RWPE2 (cell line): ENCODE measurements at regions not wholly inside any gene's neighbourhood (a gene's known extent, or its start where the extent isn't known, plus 50 kb on each side); places are given as distances from the start of the nearest gene placed in this dataset.
"Not testable (repeated sequence)": the region's sequence is repeated elsewhere in the genome, so short reads cannot be mapped to it uniquely, and the experiment has no call there.

ENCODE experiments used
- ATAC-seq: fragments of 200-7000 bp; cut with Tn5 transposase; 3 replicates; pipeline ENCODE4 v1.9.1; 2021; ENCODE audit warnings: low read depth
- DNase-seq: peaks from one replicate; pipeline ENCODE4 v3.0.0-alpha.2; 2020; ENCODE audit warnings: low spot score
- H3K27ac ChIP-seq: fragments of 450-650 bp; 2 replicates; pipeline ENCODE4 v1.5.1; 2017; ENCODE audit warnings: mild to moderate bottlenecking; ENCODE audit not compliant: poor library complexity, severe bottlenecking
- H3K27me3 ChIP-seq: fragments of 250-450 bp; sonication (Bioruptor Pico); 2 replicates; pipeline ENCODE4 v1.5.1; 2021; ENCODE audit warnings: mild to moderate bottlenecking, moderate library complexity; ENCODE audit not compliant: insufficient read depth, poor library complexity, severe bottlenecking
- H3K36me3 ChIP-seq: fragments of 250-450 bp; sonication (Bioruptor Pico); 2 replicates; pipeline ENCODE4 v1.5.1; 2020; ENCODE audit warnings: low read depth, mild to moderate bottlenecking, moderate library complexity
- H3K4me1 ChIP-seq: fragments of 250-450 bp; sonication (Bioruptor Pico); 2 replicates; pipeline ENCODE4 v1.5.1; 2021; ENCODE audit warnings: mild to moderate bottlenecking, moderate library complexity; ENCODE audit not compliant: insufficient read depth, poor library complexity, severe bottlenecking
- H3K4me3 ChIP-seq: fragments of 250-450 bp; sonication (Bioruptor Pico); 2 replicates; pipeline ENCODE4 v1.5.1; 2021; ENCODE audit warnings: mild to moderate bottlenecking, moderate library complexity; ENCODE audit not compliant: severe bottlenecking
- H3K9me3 ChIP-seq: fragments of 250-450 bp; sonication (Bioruptor Pico); 2 replicates; pipeline ENCODE4 v1.5.1; 2021; ENCODE audit warnings: mild to moderate bottlenecking, moderate library complexity; ENCODE audit not compliant: severe bottlenecking
- TF ChIP-seq, protein P1 (sequence below): fragments of 450-650 bp; IDR thresholded peaks from one replicate; pipeline ENCODE4 v1.5.1; 2017; ENCODE audit warnings: mild to moderate bottlenecking, moderate library complexity; ENCODE audit not compliant: poor library complexity, severe bottlenecking

DNA sequence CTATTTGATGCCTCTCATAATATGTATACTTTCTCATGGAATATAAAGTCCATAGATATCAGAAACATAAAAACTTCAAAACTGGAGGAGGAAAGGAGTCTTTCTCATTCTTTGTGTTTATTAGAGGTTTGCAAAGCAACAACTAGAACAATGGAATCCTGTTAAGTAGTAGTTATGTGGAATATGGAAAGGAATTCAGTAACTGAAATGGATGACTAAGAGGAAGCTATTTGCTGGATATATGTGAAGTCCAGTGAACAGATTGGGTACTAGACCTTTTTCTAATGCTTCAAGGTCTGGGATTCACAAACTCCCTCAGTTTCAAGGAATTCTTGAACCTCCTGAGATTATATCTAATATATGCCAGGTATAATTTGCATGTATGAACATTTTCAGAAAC is 353.6 kb upstream of the FANCL start:
- ATAC-seq, result no peak; the same call in 2 of the 3 replicates
- H3K36me3 ChIP-seq, result no peaks in the 10 kb centered on the region
- TF ChIP-seq, protein P1, sequence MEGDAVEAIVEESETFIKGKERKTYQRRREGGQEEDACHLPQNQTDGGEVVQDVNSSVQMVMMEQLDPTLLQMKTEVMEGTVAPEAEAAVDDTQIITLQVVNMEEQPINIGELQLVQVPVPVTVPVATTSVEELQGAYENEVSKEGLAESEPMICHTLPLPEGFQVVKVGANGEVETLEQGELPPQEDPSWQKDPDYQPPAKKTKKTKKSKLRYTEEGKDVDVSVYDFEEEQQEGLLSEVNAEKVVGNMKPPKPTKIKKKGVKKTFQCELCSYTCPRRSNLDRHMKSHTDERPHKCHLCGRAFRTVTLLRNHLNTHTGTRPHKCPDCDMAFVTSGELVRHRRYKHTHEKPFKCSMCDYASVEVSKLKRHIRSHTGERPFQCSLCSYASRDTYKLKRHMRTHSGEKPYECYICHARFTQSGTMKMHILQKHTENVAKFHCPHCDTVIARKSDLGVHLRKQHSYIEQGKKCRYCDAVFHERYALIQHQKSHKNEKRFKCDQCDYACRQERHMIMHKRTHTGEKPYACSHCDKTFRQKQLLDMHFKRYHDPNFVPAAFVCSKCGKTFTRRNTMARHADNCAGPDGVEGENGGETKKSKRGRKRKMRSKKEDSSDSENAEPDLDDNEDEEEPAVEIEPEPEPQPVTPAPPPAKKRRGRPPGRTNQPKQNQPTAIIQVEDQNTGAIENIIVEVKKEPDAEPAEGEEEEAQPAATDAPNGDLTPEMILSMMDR, result no peak
- H3K9me3 ChIP-seq, result no peaks in the 10 kb centered on the region
- H3K27me3 ChIP-seq, result no peaks in the 10 kb centered on the region
- H3K4me3 ChIP-seq, result no peak overlapping the region
- peaks cover 5% of the 10 kb centered on the region for H3K4me1 ChIP-seq
- H3K27ac ChIP-seq, result no peak overlapping the region
- DNase-seq, result no peak

DNA sequence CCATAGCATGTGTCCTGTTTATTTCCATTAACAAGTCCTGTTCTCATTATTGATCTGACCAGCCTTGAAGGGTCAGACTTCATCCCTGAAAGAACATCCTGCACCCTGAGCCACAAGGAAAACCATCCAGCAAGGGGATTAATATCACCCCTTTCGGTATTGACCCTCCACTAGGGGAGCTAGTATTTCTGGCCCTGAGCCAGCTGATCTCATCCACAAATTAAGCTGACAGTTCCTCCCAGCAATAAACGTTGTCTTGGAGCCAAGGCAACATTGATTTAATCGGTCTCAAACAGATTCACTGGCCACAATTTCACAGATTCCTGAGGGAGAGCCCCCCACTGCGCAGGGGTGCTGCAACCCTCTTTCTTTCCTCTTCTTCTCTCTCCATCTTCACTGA is 353.1 kb upstream of the FANCL start:
- TF ChIP-seq, protein P1, result peak; percentile 30
- ATAC-seq (no peak), DNase-seq (no peak)
- Histone ChIP-seq H3K36me3 (no peaks in the 10 kb centered on the region), H3K4me1 (peaks cover 5% of the 10 kb centered on the region), H3K9me3 (no peaks in the 10 kb centered on the region), H3K4me3 (no peak overlapping the region), H3K27me3 (no peaks in the 10 kb centered on the region), H3K27ac (no peak overlapping the region)

DNA sequence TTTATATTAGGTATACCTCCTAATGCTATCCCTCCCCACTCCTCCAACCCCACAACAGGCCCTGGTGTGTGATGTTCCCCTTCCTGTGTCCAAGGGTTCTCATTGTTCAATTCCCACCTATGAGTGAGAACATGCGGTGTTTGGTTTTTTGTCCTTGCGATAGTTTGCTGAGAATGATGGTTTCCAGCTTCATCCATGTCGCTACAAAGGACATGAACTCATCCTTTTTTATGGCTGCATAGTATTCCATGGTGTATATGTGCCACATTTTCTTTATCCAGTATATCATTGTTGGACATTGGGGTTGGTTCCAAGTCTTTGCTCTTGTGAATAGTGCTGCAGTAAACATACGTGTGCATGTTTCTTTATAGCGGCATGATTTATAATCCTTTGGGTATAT is 345.1 kb upstream of the FANCL start:
- ATAC-seq, H3K4me3 ChIP-seq, DNase-seq, H3K27me3 ChIP-seq, H3K36me3 ChIP-seq, H3K4me1 ChIP-seq, H3K9me3 ChIP-seq, H3K27ac ChIP-seq: not testable (repeated sequence)

DNA sequence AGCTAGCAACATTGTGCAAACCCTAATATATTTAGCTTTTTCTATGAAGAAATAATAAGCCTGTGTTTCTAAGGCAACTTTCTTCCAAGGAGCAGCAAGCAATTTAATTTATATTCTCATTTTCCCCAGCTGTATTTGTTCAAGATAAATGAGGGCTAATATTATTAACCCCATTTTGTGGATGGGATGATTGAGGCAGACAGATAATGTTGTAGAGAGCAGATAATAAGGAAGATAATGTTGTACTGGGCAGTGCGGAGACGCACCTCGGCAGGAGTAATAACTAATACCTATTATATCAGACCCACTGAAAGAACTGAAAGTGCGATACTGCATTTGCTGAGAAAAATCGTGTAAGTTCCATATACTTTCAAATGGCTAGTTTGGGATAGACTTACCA is 344.1 kb upstream of the FANCL start:
- H3K4me1 ChIP-seq, result no peaks in the 10 kb centered on the region
- H3K4me3 ChIP-seq, result no peak overlapping the region
- no peak for DNase-seq
- H3K27me3 ChIP-seq, result no peaks in the 10 kb centered on the region
- no peak for ATAC-seq
- H3K27ac ChIP-seq, result no peak overlapping the region
- H3K9me3 ChIP-seq, result no peaks in the 10 kb centered on the region
- no peaks in the 10 kb centered on the region for H3K36me3 ChIP-seq
- TF ChIP-seq, protein P1, result no peak

DNA sequence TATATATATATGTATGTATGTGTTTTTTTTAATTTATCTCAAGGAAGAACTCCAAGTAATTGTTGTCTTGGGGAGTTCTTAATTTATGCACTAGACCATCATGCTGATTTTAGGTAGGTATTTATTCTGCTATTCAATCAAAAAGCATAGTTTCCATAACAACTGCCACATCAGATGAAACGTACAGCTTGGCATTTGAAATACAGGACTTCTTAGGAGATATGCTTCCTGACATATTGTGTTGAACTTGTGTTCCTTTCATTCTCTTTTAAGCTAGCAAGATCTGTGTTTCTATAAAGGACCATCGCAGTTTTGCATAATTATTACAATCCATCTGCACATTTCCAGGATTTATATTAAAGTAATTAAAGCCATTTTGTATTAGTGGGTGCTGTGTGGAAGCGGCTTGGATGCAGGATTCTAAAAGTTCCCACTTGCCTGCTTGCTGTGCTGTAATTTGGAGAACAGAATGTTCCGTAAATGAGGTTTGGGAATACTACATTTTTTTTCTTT is 343.5 kb upstream of the FANCL start:
- Histone ChIP-seq H3K9me3 (no peaks in the 10 kb centered on the region), H3K4me3 (no peak overlapping the region), H3K27ac (no peak overlapping the region), H3K27me3 (no peaks in the 10 kb centered on the region), H3K4me1 (no peaks in the 10 kb centered on the region), H3K36me3 (no peaks in the 10 kb centered on the region)
- ATAC-seq (no peak), DNase-seq (no peak)
- TF ChIP-seq, protein P1, result no peak
